ENCODE measurements at regions not wholly inside any gene's neighbourhood (a gene's known extent, or its start where the extent isn't known, plus 50 kb on each side); places are given as distances from the start of the nearest gene placed in this dataset.

DNA sequence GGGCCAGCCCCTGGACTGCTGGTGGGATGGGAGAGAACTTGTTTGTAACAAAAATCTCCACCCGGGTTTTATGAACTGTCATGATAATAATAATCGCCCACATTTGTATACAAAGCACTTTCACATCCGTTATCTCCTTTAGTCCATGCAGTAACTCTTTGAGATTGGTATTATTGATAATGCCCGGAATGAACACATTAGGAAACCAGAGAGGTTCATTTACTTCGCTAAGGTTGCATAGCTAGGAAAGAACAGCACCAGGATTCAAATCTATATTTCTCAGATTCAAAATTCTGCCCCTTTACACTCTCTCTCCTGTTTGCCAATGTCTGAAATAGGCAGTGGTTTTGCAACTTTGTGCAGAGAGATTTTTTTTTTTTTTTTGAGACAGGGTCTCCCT is 131.4 kb downstream of the FOXD2 start:
- Histone ChIP-seq H3K9ac (ENCODE audit: low read length) (no peak overlapping the region), H3K4me1 (ENCODE audit: insufficient read depth, low read length) (no peaks in the 10 kb centered on the region), H3K4me3 (ENCODE audit: low read depth in 1 of 2, low read length in 2 of 2) (no peak overlapping the region), H3K27me3 (ENCODE audit: control insufficient read depth in 1 of 2, insufficient read depth in 2 of 2, low read length in 2 of 2) (peaks cover 0 to 13% of the 10 kb centered on the region in 2 donors), H3K36me3 (ENCODE audit: insufficient read depth, low read length) (no peaks in the 10 kb centered on the region), H3K9me3 (ENCODE audit: low read length) (no peaks in the 10 kb centered on the region), H3K27ac (ENCODE audit: low read depth, low read length) (no peak overlapping the region)

DNA sequence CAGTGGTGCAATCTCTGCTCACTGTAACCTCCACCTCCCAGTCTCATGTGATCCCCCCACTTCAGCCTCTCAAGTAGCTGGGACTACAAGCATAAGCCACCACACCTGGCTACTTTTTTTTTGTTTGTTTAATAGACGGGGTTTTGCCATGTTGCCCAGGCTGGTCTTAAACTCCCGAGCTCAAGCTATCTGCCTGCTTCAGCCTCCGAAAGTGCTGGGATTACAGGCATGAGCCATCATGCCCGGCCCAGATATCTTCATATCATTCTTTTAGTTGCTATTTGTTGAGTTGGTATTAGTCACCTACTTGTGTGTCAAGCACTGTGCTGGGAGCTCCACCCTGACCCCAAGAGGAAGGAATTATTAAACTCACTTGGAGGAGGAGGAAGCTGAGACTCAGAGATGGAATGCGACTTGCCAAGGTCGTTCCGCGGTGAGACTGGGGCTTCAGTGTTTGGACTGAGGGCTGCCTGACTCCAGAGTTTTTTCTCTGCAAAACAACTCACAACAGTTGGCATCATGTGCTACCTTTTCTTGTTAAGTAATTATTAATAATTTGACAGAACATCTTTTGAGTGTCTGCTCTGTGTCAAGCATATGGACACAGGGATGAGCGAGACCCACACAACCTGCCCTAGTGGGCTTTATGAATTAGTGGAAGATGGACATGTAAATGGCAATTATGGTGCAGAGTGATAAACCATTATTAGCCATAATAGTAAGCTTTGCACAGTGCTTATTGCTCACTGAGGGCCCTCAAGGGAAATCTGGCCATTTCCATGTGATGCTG is 132.0 kb downstream of the FOXD2 start:
- Histone ChIP-seq H3K9ac (ENCODE audit: low read length) (no peak overlapping the region), H3K27ac (ENCODE audit: low read depth, low read length) (no peak overlapping the region), H3K4me3 (ENCODE audit: low read depth in 1 of 2, low read length in 2 of 2) (no peak overlapping the region), H3K9me3 (ENCODE audit: low read length) (no peaks in the 10 kb centered on the region), H3K36me3 (ENCODE audit: insufficient read depth, low read length) (no peaks in the 10 kb centered on the region), H3K27me3 (ENCODE audit: control insufficient read depth in 1 of 2, insufficient read depth in 2 of 2, low read length in 2 of 2) (peaks cover 0 to 13% of the 10 kb centered on the region in 2 donors), H3K4me1 (ENCODE audit: insufficient read depth, low read length) (no peaks in the 10 kb centered on the region)

DNA sequence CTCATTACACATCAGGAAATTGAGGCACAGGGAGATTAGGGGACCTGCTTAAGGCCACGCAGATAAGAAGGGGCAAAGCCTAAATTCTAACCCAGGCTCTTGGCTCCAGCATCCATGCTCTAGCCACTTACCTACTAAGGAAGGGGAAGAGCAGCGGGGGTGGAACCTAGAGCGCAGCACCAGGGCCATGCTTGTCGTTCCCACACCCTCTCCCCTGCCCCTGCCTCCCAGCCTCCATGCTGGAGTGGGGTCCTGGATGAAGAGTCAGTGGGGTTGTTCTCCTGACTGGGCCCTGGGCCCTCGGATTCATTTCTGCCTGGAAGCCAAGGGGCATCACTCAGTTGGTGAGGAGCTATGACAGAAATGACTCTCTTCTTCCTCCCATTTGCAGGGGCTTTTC is 133.3 kb downstream of the FOXD2 start:
- no peak overlapping the region for H3K4me3 ChIP-seq (ENCODE audit: low read depth in 1 of 2, low read length in 2 of 2)
- no peak overlapping the region for H3K9ac ChIP-seq (ENCODE audit: low read length)
- peaks cover 0 to 13% of the 10 kb centered on the region in 2 donors for H3K27me3 ChIP-seq (ENCODE audit: control insufficient read depth in 1 of 2, insufficient read depth in 2 of 2, low read length in 2 of 2)
- H3K4me1 ChIP-seq (ENCODE audit: insufficient read depth, low read length) = no peaks in the 10 kb centered on the region
- no peaks in the 10 kb centered on the region for H3K9me3 ChIP-seq (ENCODE audit: low read length)
- no peak overlapping the region for H3K27ac ChIP-seq (ENCODE audit: low read depth, low read length)
- H3K36me3 ChIP-seq (ENCODE audit: insufficient read depth, low read length) = no peaks in the 10 kb centered on the region

DNA sequence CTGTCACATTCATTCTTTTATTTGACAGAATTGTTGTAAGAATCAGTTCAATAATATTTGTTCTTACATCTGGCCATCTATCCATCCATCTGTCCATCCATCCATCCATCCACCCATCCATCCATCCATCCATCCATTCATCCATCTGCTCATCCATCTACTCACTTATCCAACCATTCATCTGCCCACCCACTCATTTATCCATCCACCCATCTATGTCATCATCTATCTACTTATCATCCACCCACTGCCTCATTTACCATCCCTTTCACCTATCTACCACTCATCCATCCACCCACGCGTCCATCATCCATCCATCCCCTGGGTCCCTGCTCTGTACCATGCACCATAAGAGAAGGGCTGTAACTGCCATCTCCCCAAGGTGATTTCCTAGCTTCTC is 134.1 kb downstream of the FOXD2 start:
- H3K27me3 ChIP-seq (ENCODE audit: control insufficient read depth in 1 of 2, insufficient read depth in 2 of 2, low read length in 2 of 2) = peaks cover 0 to 13% of the 10 kb centered on the region in 2 donors
- no peak overlapping the region for H3K9ac ChIP-seq (ENCODE audit: low read length)
- H3K27ac ChIP-seq (ENCODE audit: low read depth, low read length) = no peak overlapping the region
- H3K4me1 ChIP-seq (ENCODE audit: insufficient read depth, low read length) = no peaks in the 10 kb centered on the region
- H3K36me3 ChIP-seq (ENCODE audit: insufficient read depth, low read length) = no peaks in the 10 kb centered on the region
- H3K4me3 ChIP-seq (ENCODE audit: low read depth in 1 of 2, low read length in 2 of 2) = no peak overlapping the region
- H3K9me3 ChIP-seq (ENCODE audit: low read length) = no peaks in the 10 kb centered on the region

DNA sequence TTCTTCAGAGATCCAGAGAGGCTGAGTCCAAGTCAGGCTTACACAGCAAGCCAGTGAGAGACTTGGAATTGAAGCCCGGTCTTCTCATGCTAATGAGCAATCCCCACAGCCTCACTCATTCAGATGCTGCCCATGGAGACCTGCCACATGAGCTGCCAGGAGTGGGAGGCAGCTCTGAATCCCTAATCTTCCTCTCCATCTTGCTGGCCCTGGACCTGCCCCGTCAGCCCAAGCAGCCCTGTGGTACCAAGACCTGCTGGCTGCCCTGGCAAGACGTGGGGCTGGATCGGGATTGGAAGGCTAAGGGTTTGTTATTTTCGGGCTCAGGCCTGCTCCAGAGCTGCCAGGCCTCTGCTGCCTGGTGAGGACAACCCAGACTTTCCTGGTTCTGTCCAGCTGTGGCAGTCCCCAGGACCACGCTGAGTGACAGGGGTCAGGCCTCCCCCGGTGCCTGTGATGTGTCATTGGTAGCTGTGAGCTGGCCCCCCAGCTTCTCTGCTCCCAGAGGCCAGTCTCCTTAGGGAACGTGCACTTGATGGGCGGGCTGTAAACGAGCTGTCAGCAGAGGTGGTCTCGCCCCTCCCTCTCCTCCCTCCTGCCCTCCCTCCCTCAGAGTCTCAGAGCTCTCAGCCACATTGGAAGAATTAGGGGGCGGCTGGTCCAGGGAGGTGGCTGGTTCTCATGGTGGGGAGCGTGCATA is 135.0 kb downstream of the FOXD2 start:
- peaks cover 0 to 13% of the 10 kb centered on the region in 2 donors for H3K27me3 ChIP-seq (ENCODE audit: control insufficient read depth in 1 of 2, insufficient read depth in 2 of 2, low read length in 2 of 2)
- H3K27ac ChIP-seq (ENCODE audit: low read depth, low read length) = no peak overlapping the region
- H3K4me1 ChIP-seq (ENCODE audit: insufficient read depth, low read length) = no peaks in the 10 kb centered on the region
- no peaks in the 10 kb centered on the region for H3K9me3 ChIP-seq (ENCODE audit: low read length)
- no peaks in the 10 kb centered on the region for H3K36me3 ChIP-seq (ENCODE audit: insufficient read depth, low read length)
- no peak overlapping the region for H3K9ac ChIP-seq (ENCODE audit: low read length)
- no peak overlapping the region for H3K4me3 ChIP-seq (ENCODE audit: low read depth in 1 of 2, low read length in 2 of 2)

DNA sequence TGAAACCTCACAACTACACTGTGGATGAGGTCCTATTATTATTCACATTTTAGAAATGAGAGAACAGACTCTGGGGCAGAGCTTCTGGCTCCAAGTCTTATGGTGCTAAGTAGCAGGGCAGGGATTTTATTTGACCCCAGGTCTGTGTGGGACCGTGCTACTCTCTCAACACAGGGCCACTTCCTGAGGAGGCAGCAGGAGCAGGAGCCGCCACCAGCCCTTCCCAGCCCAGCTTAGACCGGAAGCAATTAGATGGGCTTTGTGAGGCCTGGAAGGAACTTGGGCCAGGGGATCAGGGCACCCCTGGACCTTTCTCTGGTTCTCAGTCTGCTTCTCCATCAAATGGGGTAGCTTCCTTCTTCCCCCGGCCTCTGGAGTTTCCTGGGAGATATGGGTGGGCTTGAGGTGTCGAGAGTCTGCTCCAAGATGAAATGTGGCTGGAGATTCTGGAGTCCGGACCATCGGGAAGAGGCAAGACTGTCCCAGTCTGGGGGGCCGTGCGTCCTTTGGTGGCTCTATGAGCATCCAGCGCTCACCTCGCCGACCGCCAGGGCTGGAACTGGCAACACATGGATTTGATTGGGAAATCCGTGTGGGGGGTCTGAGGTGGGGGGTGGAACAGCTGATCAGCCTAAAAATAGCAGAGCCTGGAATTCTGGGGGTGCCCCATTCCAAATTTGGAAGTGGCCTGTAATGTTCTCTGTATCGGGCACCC is 136.8 kb downstream of the FOXD2 start:
- Histone ChIP-seq H3K27ac (ENCODE audit: low read depth, low read length) (no peak overlapping the region), H3K9me3 (ENCODE audit: low read length) (no peaks in the 10 kb centered on the region), H3K36me3 (ENCODE audit: insufficient read depth, low read length) (no peaks in the 10 kb centered on the region), H3K4me1 (ENCODE audit: insufficient read depth, low read length) (no peaks in the 10 kb centered on the region), H3K4me3 (ENCODE audit: low read depth in 1 of 2, low read length in 2 of 2) (no peak overlapping the region), H3K9ac (ENCODE audit: low read length) (no peak overlapping the region), H3K27me3 (ENCODE audit: control insufficient read depth in 1 of 2, insufficient read depth in 2 of 2, low read length in 2 of 2) (peaks cover 0 to 13% of the 10 kb centered on the region in 2 donors)

DNA sequence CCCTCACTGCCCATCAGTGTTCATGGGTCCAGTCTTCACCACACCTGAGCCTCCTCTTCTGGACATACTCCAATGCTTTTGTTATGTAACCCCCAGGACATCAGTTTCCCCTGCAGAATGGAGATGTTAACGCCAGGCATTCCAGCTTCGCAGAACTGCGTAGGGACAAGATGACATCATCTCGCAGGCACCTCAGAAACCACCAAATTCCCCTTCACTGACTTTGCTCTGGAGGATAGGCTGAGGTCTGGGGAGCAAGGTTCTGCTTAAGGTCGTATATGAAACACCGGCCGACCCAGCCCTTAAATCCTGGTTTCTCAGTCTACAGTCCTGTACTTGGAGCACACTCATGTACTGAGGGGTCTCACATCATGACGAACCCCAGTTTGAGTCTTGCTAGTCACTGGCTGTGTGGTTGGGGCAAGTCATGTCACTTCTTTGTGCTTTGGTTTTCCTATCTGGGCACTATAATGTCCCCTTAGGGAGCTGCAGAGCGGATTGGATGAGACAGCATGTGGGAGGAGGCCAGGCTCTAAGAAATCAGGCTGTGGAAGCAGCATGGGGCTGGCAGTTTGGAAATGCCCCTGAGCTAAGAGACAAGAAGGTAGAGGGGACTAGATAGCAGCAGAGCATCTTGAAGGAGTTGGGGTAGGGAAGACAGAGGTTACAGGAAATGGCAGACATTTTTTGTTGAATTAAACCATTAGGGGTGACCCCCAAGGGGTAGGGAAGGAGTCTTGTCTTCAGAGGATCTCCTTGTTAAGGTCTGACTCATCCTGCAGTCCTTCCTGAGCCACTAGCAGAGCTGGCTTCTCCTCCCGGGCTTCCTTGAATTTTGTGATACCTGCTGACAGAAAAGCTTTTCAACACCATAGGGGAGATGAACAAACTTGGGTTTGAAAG is 138.3 kb downstream of the FOXD2 start:
- no peaks in the 10 kb centered on the region for H3K4me1 ChIP-seq (ENCODE audit: insufficient read depth, low read length)
- H3K4me3 ChIP-seq (ENCODE audit: low read depth in 1 of 2, low read length in 2 of 2) = no peak overlapping the region
- no peaks in the 10 kb centered on the region for H3K36me3 ChIP-seq (ENCODE audit: insufficient read depth, low read length)
- no peaks in the 10 kb centered on the region for H3K9me3 ChIP-seq (ENCODE audit: low read length)
- no peak overlapping the region for H3K27ac ChIP-seq (ENCODE audit: low read depth, low read length)
- H3K9ac ChIP-seq (ENCODE audit: low read length) = no peak overlapping the region
- H3K27me3 ChIP-seq (ENCODE audit: control insufficient read depth in 1 of 2, insufficient read depth in 2 of 2, low read length in 2 of 2) = peaks cover 0 to 6% of the 10 kb centered on the region in 2 donors

DNA sequence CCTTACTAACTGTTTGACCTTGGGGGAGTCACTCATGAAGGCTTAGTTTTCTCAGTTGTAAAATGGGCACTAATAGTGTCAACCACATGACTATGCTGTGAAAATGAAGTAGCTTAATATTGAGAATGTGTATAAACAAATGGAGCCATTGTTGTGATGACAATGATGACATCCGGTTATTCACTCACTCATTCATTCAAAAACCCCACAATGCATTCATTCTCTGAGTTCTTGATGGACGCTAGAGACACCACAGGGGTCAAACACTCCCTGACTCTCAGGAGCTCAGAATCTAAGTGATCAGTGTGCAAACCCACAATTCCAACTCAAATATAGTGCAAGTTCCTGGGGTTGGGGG is 138.9 kb downstream of the FOXD2 start:
- Histone ChIP-seq H3K27me3 (ENCODE audit: control insufficient read depth in 1 of 2, insufficient read depth in 2 of 2, low read length in 2 of 2) (peaks cover 0 to 6% of the 10 kb centered on the region in 2 donors), H3K4me3 (ENCODE audit: low read depth in 1 of 2, low read length in 2 of 2) (no peak overlapping the region), H3K36me3 (ENCODE audit: insufficient read depth, low read length) (no peaks in the 10 kb centered on the region), H3K4me1 (ENCODE audit: insufficient read depth, low read length) (no peaks in the 10 kb centered on the region), H3K9ac (ENCODE audit: low read length) (no peak overlapping the region), H3K9me3 (ENCODE audit: low read length) (no peaks in the 10 kb centered on the region), H3K27ac (ENCODE audit: low read depth, low read length) (no peak overlapping the region)

DNA sequence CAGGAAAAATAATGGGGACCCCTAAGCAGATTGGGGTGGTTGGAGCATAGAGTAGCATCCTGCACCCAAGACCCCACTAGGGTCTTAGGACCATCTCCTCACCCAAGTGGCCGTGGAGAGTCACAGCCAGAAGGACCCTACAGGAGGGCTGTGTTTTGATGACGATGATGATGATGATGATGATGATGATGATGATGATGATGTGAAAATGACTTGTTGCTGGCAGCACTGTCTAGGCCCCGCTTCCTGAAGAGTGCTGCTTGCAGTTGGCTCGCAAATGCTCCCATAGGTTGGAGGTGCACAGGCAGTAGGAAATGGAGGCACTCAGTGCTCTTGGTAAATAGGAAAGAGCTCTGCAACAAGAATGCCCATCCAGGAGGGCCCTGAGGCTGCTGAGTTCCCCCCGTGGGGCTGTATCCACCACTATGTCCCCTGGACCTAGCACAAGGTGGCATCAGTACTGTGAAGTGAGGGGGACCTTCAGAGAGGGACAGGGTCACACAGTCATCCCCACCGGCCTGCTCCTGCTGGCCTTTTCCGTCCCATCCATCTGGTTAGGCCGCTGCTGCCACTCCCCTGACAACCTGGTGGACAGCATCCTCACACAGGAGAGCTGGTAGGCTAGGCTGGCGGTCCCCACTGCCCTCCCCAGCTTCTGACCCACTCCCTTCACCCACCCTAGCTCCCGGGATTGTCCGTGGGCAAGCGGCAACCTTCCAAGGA is 139.6 kb downstream of the FOXD2 start:
- no peaks in the 10 kb centered on the region for H3K4me1 ChIP-seq (ENCODE audit: insufficient read depth, low read length)
- H3K9me3 ChIP-seq (ENCODE audit: low read length) = no peaks in the 10 kb centered on the region
- no peak overlapping the region for H3K27ac ChIP-seq (ENCODE audit: low read depth, low read length)
- no peak overlapping the region for H3K9ac ChIP-seq (ENCODE audit: low read length)
- H3K27me3 ChIP-seq (ENCODE audit: control insufficient read depth in 1 of 2, insufficient read depth in 2 of 2, low read length in 2 of 2) = no peaks in the 10 kb centered on the region
- no peaks in the 10 kb centered on the region for H3K36me3 ChIP-seq (ENCODE audit: insufficient read depth, low read length)
- no peak overlapping the region for H3K4me3 ChIP-seq (ENCODE audit: low read depth in 1 of 2, low read length in 2 of 2)

DNA sequence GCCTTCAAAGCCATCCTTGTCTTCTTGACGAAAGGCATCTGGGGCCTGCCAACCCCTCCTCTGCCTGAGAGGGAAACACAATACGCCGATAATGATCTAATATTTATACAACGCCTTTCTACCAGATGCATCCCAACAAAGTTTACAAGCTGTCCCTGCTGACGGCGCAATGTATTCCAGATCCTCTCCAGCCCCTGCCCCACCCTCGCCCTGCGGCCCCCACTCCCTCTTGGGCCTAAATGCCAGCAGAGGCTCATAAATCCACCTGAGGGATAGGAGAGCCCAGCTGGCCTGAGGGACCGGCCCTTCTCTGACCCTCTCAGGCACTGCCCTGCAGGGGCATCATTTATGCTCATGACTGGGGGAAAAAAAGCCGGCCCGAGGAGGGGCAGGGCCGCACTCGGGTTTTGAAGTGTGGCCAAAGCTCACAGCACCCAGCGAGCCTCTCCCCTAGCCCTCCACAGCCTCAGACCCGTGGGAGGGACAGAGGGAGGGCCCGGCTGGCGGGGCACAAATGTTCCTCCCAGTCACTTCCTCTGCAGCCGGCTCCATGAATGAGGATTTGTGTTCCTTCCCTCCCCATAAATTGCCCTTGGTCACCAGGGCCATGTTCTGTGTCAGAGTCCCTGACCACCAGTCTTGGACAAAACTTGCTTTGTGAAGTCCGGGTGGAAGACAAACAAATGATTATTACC is 140.3 kb downstream of the FOXD2 start:
- H3K27me3 ChIP-seq (ENCODE audit: control insufficient read depth in 1 of 2, insufficient read depth in 2 of 2, low read length in 2 of 2) = no peaks in the 10 kb centered on the region
- H3K4me3 ChIP-seq (ENCODE audit: low read depth in 1 of 2, low read length in 2 of 2) = no peak overlapping the region
- H3K27ac ChIP-seq (ENCODE audit: low read depth, low read length) = no peak overlapping the region
- H3K9ac ChIP-seq (ENCODE audit: low read length) = no peak overlapping the region
- H3K4me1 ChIP-seq (ENCODE audit: insufficient read depth, low read length) = no peaks in the 10 kb centered on the region
- H3K36me3 ChIP-seq (ENCODE audit: insufficient read depth, low read length) = no peaks in the 10 kb centered on the region
- no peaks in the 10 kb centered on the region for H3K9me3 ChIP-seq (ENCODE audit: low read length)

All from muscle layer of colon (tissue), 2 donors.